ENCODE measurements at regions not wholly inside any gene's neighbourhood (a gene's known extent, or its start where the extent isn't known, plus 50 kb on each side); places are given as distances from the start of the nearest gene placed in this dataset.

DNA sequence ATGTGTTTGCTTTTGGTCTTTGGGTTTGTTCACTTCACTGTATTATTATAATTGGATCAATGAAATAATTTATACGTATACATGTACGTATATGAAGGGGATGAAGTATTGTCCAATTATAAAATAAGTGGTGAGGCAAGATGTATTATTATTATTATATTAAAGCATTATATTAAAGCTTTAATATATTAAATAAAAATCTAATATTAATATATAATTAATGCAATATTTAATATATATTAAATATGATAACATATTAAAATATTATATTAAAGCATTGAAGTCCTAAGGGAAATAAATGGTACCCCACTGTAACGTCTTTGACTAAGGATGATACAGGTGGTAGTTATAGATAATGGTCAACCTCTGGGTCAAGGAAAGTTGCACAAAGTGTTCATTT lies 63.7 kb upstream of the RTL1 start:
- no peak overlapping the region for H4K5ac ChIP-seq (ENCODE audit: low read depth, low read length)
- H2AK5ac ChIP-seq (ENCODE audit: low read depth, low read length): no peak overlapping the region
- H3K9me1 ChIP-seq (ENCODE audit: insufficient read depth, low read length): no peaks in the 10 kb centered on the region
- ATAC-seq (ENCODE audit: low read depth): no peak
- H3K36me3 ChIP-seq (ENCODE audit: control insufficient read depth, insufficient read depth, low read length): peaks cover 26% of the 10 kb centered on the region
- POLR2A ChIA-PET (ENCODE audit: unreplicated experiment): no interaction called here
- no peak overlapping the region for H2AK9ac ChIP-seq (replicated peaks; ENCODE audit: low read depth, low read length, poor library complexity)
- intact Hi-C loops (cut with micrococcal nuclease): no loop called here
- no CpG with 5 or more reads among the region's 3 CpGs for WGBS, 2 experiments (ENCODE audit: extremely low coverage in 2 of 2, insufficient read length in 1 of 2)
- peaks cover 7 to 8% of the 10 kb centered on the region in 2 experiments; a peak in 2 of 4 replicates for H3K79me1 ChIP-seq (ENCODE audit: low read depth in 1 of 2, low read length in 2 of 2)
- H3K4ac ChIP-seq (ENCODE audit: low read depth, low read length): no peak overlapping the region
- CTCF ChIA-PET: no interaction called here
- dilution Hi-C loops (cut with HindIII; ENCODE audit: low sequenced_read_pairs, unreplicated experiment): no loop called here
- no peak for DNase-seq
- no peak overlapping the region for H3K9ac ChIP-seq (ENCODE audit: low read depth, low read length)
- no peaks in the 10 kb centered on the region for H3K4me1 ChIP-seq (ENCODE audit: control insufficient read depth, insufficient read depth, low read length)
- no peak overlapping the region for H2BK120ac ChIP-seq (ENCODE audit: low read depth, low read length)
- in situ Hi-C loops (cut with MboI; ENCODE audit: low sequenced_read_pairs): no loop called here
- H3K14ac ChIP-seq (replicated peaks; ENCODE audit: low read depth, low read length): no peak overlapping the region
- no peak overlapping the region for H3K27ac ChIP-seq (ENCODE audit: insufficient read depth, low read length)
- no peaks in the 10 kb centered on the region for H3K27me3 ChIP-seq (ENCODE audit: control insufficient read depth, insufficient read depth, low read length)
- no peak overlapping the region for H4K91ac ChIP-seq (ENCODE audit: insufficient read depth, low read depth, low read length)
- TF ChIP-seq POLR2A (IDR thresholded peaks at IDR 0.05; ENCODE audit: low read depth, low read length) (no peak), FOS (IDR thresholded peaks at IDR 0.05; ENCODE audit: low read depth, low read length) (no peak), SMC3 (IDR thresholded peaks at IDR 0.05; ENCODE audit: low read depth, low read length) (no peak), RAD21 (IDR thresholded peaks at IDR 0.05; ENCODE audit: low read length) (no peak), NFE2L2 (IDR thresholded peaks at IDR 0.05; ENCODE audit: low read depth, low read length) (no peak), MAZ (IDR thresholded peaks at IDR 0.05; ENCODE audit: borderline replicate concordance, low read depth, low read length) (no peak), BHLHE40 (IDR thresholded peaks at IDR 0.05; ENCODE audit: low read depth, low read length) (no peak), MAFK (IDR thresholded peaks at IDR 0.05; ENCODE audit: low read depth, low read length) (no peak), ELK1 (IDR thresholded peaks at IDR 0.05; ENCODE audit: borderline replicate concordance, low read depth, low read length) (no peak), CHD1 (IDR thresholded peaks at IDR 0.05; ENCODE audit: low read depth, low read length) (no peak), CEBPB (IDR thresholded peaks at IDR 0.05; ENCODE audit: low read depth, low read length) (no peak), MXI1 (IDR thresholded peaks at IDR 0.05; ENCODE audit: borderline replicate concordance, low read depth, low read length) (no peak), USF2 (IDR thresholded peaks at IDR 0.05; ENCODE audit: low read depth, low read length) (no peak), RFX5 (IDR thresholded peaks at IDR 0.05; ENCODE audit: low read depth, low read length) (no peak), RCOR1 (IDR thresholded peaks at IDR 0.05; ENCODE audit: insufficient replicate concordance, low read length) (no peak)
- TF ChIP-seq, protein P1, sequence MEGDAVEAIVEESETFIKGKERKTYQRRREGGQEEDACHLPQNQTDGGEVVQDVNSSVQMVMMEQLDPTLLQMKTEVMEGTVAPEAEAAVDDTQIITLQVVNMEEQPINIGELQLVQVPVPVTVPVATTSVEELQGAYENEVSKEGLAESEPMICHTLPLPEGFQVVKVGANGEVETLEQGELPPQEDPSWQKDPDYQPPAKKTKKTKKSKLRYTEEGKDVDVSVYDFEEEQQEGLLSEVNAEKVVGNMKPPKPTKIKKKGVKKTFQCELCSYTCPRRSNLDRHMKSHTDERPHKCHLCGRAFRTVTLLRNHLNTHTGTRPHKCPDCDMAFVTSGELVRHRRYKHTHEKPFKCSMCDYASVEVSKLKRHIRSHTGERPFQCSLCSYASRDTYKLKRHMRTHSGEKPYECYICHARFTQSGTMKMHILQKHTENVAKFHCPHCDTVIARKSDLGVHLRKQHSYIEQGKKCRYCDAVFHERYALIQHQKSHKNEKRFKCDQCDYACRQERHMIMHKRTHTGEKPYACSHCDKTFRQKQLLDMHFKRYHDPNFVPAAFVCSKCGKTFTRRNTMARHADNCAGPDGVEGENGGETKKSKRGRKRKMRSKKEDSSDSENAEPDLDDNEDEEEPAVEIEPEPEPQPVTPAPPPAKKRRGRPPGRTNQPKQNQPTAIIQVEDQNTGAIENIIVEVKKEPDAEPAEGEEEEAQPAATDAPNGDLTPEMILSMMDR (conservative IDR thresholded peaks at IDR 0.05; ENCODE audit: low read depth, low read length): no peak
- BruUV-seq (replicated peaks): no TSS peak
- H3K23ac ChIP-seq (ENCODE audit: low read depth, low read length): no peak overlapping the region
- no peak overlapping the region for H3K56ac ChIP-seq (ENCODE audit: extremely low read depth, insufficient read depth, low read length)
- H4K20me1 ChIP-seq (ENCODE audit: insufficient read depth, low read length): peaks cover 9% of the 10 kb centered on the region; the same call in 1 of the 2 replicates
- no peak overlapping the region for H3K4me3 ChIP-seq (ENCODE audit: insufficient read depth, low read depth, low read length)
- H3K18ac ChIP-seq (ENCODE audit: low read depth, low read length): no peak overlapping the region
- no peak overlapping the region for H2BK20ac ChIP-seq (ENCODE audit: low read depth, low read length)
- no peak overlapping the region for H4K8ac ChIP-seq (ENCODE audit: low read depth in 2 of 2, low read length in 2 of 2)
- H3K4me2 ChIP-seq (ENCODE audit: low read depth, low read length): no peak overlapping the region
- H2BK5ac ChIP-seq (ENCODE audit: low read depth, low read length, poor library complexity, severe bottlenecking): no peak overlapping the region
- no peaks in the 10 kb centered on the region for H3K9me3 ChIP-seq (ENCODE audit: control insufficient read depth, insufficient read depth, low read length)
- no peak overlapping the region for H2AFZ ChIP-seq (replicated peaks; ENCODE audit: low read length, poor library complexity)
- H2BK15ac ChIP-seq (ENCODE audit: low read depth, low read length): no peak overlapping the region
